H9 (cell line): ENCODE measurements at regions not wholly inside any gene's neighbourhood (a gene's known extent, or its start where the extent isn't known, plus 50 kb on each side); places are given as distances from the start of the nearest gene placed in this dataset.

Experiments used
- DNase-seq: peaks from one replicate; pipeline ENCODE4 v3.0.0-alpha.2; 2017
- H2AFZ ChIP-seq: one replicate; pipeline ENCODE4 v1.6.1; 2013; ENCODE audit warnings: mild to moderate bottlenecking, low read length, control low read depth, moderate library complexity
- H2AK5ac ChIP-seq: 2 replicates; pipeline ENCODE4 v1.6.1; 2013; ENCODE audit warnings: low read length, control low read depth, mixed read lengths; ENCODE audit not compliant: insufficient read length
- H2BK120ac ChIP-seq: one replicate; pipeline ENCODE4 v1.6.1; 2013; ENCODE audit warnings: low read depth, mild to moderate bottlenecking, low read length, control low read depth, inconsistent platforms; ENCODE audit not compliant: poor library complexity, severe bottlenecking
- H2BK12ac ChIP-seq: 2 replicates; pipeline ENCODE4 v1.6.1; 2013; ENCODE audit warnings: low read length, control low read depth, mixed read lengths, low read depth; ENCODE audit not compliant: insufficient read length
- H2BK15ac ChIP-seq: 2 replicates; pipeline ENCODE4 v1.6.1; 2013; ENCODE audit warnings: low read depth, low read length, control low read depth
- H2BK20ac ChIP-seq: one replicate; pipeline ENCODE4 v1.6.1; 2013; ENCODE audit warnings: low read depth, mild to moderate bottlenecking, low read length, control low read depth, inconsistent platforms; ENCODE audit not compliant: poor library complexity, severe bottlenecking
- H2BK5ac ChIP-seq: 2 replicates; pipeline ENCODE4 v1.6.1; 2013; ENCODE audit warnings: low read length, control low read depth, mixed read lengths; ENCODE audit not compliant: insufficient read length
- H3K14ac ChIP-seq: 2 replicates; pipeline ENCODE4 v1.6.1; 2013; ENCODE audit warnings: low read length, control low read depth; ENCODE audit not compliant: insufficient read depth
- H3K18ac ChIP-seq: 2 replicates; pipeline ENCODE4 v1.6.1; 2013; ENCODE audit warnings: low read depth, mild to moderate bottlenecking, mixed read lengths, low read length, control low read depth; ENCODE audit not compliant: insufficient read length
- H3K23ac ChIP-seq: 2 replicates; pipeline ENCODE4 v1.6.1; 2013; ENCODE audit warnings: low read length, control low read depth, mixed read lengths, low read depth; ENCODE audit not compliant: insufficient read length
- H3K23me2 ChIP-seq: 2 replicates; pipeline ENCODE4 v1.6.1; 2013; ENCODE audit warnings: low read depth, mild to moderate bottlenecking, mixed read lengths, low read length, control low read depth; ENCODE audit not compliant: insufficient read length, poor library complexity, severe bottlenecking
- H3K27ac ChIP-seq: 2 replicates; pipeline ENCODE4 v1.5.1; 2013; ENCODE audit warnings: low read length, control low read depth, mixed read lengths, low read depth; ENCODE audit not compliant: insufficient read length
- H3K27me3 ChIP-seq: 2 replicates; pipeline ENCODE4 v1.6.1; 2013; ENCODE audit warnings: low read length, control low read depth, inconsistent platforms; ENCODE audit not compliant: insufficient read depth
- H3K4ac ChIP-seq: 2 replicates; pipeline ENCODE4 v1.6.1; 2013; ENCODE audit warnings: low read depth, mild to moderate bottlenecking, control low read depth, inconsistent platforms, low read length, moderate library complexity
- H3K4me1 ChIP-seq: 2 replicates; pipeline ENCODE4 v1.6.1; 2013; ENCODE audit warnings: low read length, control low read depth, inconsistent platforms; ENCODE audit not compliant: insufficient read depth
- H3K4me2 ChIP-seq: 2 replicates; pipeline ENCODE4 v1.6.1; 2013; ENCODE audit warnings: low read length, control low read depth, mixed read lengths; ENCODE audit not compliant: insufficient read length, insufficient read depth
- H3K56ac ChIP-seq: 2 replicates; pipeline ENCODE4 v1.6.1; 2013; ENCODE audit warnings: low read depth, mild to moderate bottlenecking, mixed read lengths, low read length, control low read depth; ENCODE audit not compliant: insufficient read length
- H3K79me1 ChIP-seq: 2 replicates; pipeline ENCODE4 v1.6.1; 2013; ENCODE audit warnings: low read depth, mild to moderate bottlenecking, moderate library complexity, low read length, control low read depth, inconsistent platforms; ENCODE audit not compliant: insufficient read depth, poor library complexity, severe bottlenecking
- H3K79me2 ChIP-seq: 2 replicates; pipeline ENCODE4 v1.6.1; 2013; ENCODE audit warnings: low read length, control low read depth, inconsistent platforms; ENCODE audit not compliant: insufficient read depth
- H3K9ac ChIP-seq: 2 replicates; pipeline ENCODE4 v1.6.1; 2013; ENCODE audit warnings: low read length, control low read depth, mixed read lengths; ENCODE audit not compliant: insufficient read length; ENCODE audit errors: extremely low read depth
- H3K9me3 ChIP-seq: one replicate; pipeline ENCODE4 v1.6.1; 2013; ENCODE audit warnings: low read depth, low read length, inconsistent platforms; ENCODE audit not compliant: control insufficient read depth
- H3T11ph ChIP-seq: one replicate; pipeline ENCODE4 v1.6.1; 2013; ENCODE audit warnings: mild to moderate bottlenecking, low read length, control low read depth, inconsistent platforms
- H4K20me1 ChIP-seq: one replicate; pipeline ENCODE4 v1.6.1; 2013; ENCODE audit not compliant: control insufficient read depth, insufficient read length, insufficient read depth
- H4K5ac ChIP-seq: 2 replicates; pipeline ENCODE4 v1.6.1; 2013; ENCODE audit warnings: low read depth, mild to moderate bottlenecking, mixed read lengths, low read length, control low read depth; ENCODE audit not compliant: insufficient read length
- H4K8ac ChIP-seq: replicated peaks from 2 replicates; pipeline ENCODE4 v1.6.1; 2013; ENCODE audit warnings: low read length, control low read depth, mixed read lengths, low read depth; ENCODE audit not compliant: insufficient read length
- H4K91ac ChIP-seq: 2 replicates; pipeline ENCODE4 v1.6.1; 2013; ENCODE audit warnings: low read depth, mild to moderate bottlenecking, moderate library complexity, mixed read lengths, low read length, control low read depth; ENCODE audit not compliant: insufficient read length
- H3K27ac Mint-ChIP-seq, 3 experiments: 2 replicates in 2 of 3; 3 replicates in 1 of 3; pipeline ENCODE4 v1.8.0; 2020 to 2021; ENCODE audit warnings: mixed read lengths in 3 of 3, mild to moderate bottlenecking in 1 of 3, moderate library complexity in 1 of 3
- H3K27me3 Mint-ChIP-seq: 2 replicates; pipeline ENCODE4 v1.8.0; 2021; ENCODE audit warnings: low read depth, mild to moderate bottlenecking, moderate library complexity, mixed read lengths
- H3K36me3 Mint-ChIP-seq, 3 experiments: 2 replicates in 2 of 3; 3 replicates in 1 of 3; pipeline ENCODE4 v1.8.0; 2020 to 2021; ENCODE audit warnings: low read depth in 3 of 3, mixed read lengths in 3 of 3; ENCODE audit not compliant: insufficient read depth in 1 of 3
- H3K4me1 Mint-ChIP-seq, 2 experiments: 2 replicates each; pipeline ENCODE4 v1.8.0; 2020; ENCODE audit warnings: mixed read lengths in 2 of 2
- H3K4me3 Mint-ChIP-seq, 2 experiments: 2 replicates in 1 of 2; 3 replicates in 1 of 2; pipeline ENCODE4 v1.8.0; 2020 to 2021; ENCODE audit warnings: mild to moderate bottlenecking in 2 of 2, mixed read lengths in 2 of 2, moderate library complexity in 1 of 2
- H3K9me3 Mint-ChIP-seq, 2 experiments: 2 replicates in 1 of 2; 3 replicates in 1 of 2; pipeline ENCODE4 v1.8.0; 2020; ENCODE audit warnings: mild to moderate bottlenecking in 2 of 2, mixed read lengths in 2 of 2, moderate library complexity in 1 of 2
- WGBS: extraction: QIAGEN DNeasy Blood & Tissue Kit; methylation state at CpG from one replicate; pipeline ENCODE4 v1.1.7; 2013; ENCODE audit warnings: missing lambda C conversion rate, low lambda C conversion rate, mixed read lengths; ENCODE audit not compliant: insufficient read length; ENCODE audit errors: extremely low coverage; 5-methylcytosine and 5-hydroxymethylcytosine counted together
- TF ChIP-seq, protein P1 (sequence below): fragments of 200-600 bp; sonication (generic); conservative IDR thresholded peaks from 3 replicates; pipeline ENCODE4 v1.8.0; 2021; ENCODE audit warnings: antibody characterized with exemption, mild to moderate bottlenecking

DNA sequence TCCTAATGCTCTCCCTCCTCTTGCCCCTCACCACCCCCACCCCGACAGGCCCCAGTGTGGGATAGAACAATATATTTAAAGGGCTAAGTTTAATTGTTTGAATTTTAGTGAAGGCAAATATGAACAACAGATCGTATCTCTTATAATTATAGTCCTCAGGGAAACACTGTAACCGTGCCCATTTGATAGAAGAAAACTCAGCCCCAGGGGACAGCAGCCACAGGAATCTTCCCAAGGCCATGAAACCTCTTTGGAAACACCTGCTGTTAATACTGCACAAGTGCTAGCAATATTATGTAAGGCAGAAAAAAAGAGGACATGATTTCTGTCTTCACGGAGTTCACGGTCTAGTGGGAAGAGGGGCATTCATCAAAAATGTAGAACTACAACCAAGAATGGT is 142.2 kb downstream of the URB2 start:
- H3T11ph ChIP-seq, result no peak overlapping the region
- H4K5ac ChIP-seq, result no peak overlapping the region
- no peak overlapping the region for H2BK5ac ChIP-seq
- no peak overlapping the region for H3K14ac ChIP-seq
- no peak for DNase-seq
- H3K27ac ChIP-seq, result no peak overlapping the region
- no peaks in the 10 kb centered on the region for H3K9me3 ChIP-seq
- no peak overlapping the region for H2AFZ ChIP-seq
- no peak overlapping the region for H2BK15ac ChIP-seq
- no peak overlapping the region for H3K4ac ChIP-seq
- no peaks in the 10 kb centered on the region for H3K27me3 ChIP-seq
- H3K23me2 ChIP-seq, result no peaks in the 10 kb centered on the region
- H2BK12ac ChIP-seq, result no peak overlapping the region
- H3K9ac ChIP-seq, result no peak overlapping the region
- H3K79me1 ChIP-seq, result no peaks in the 10 kb centered on the region
- no peak overlapping the region for H3K56ac ChIP-seq
- H3K9me3 Mint-ChIP-seq, result no peaks in the 10 kb centered on the region
- no peak overlapping the region for H3K23ac ChIP-seq
- H2AK5ac ChIP-seq, result no peak overlapping the region
- 0 out of 7 replicates have a peak overlapping the region, but pooled peaks of 1 of the 3 experiments have one; percentile 25 for H3K27ac Mint-ChIP-seq
- no peaks in the 10 kb centered on the region for H4K20me1 ChIP-seq
- H4K91ac ChIP-seq, result no peak overlapping the region
- H4K8ac ChIP-seq, result no peak overlapping the region
- H2BK20ac ChIP-seq, result no peak overlapping the region
- H3K4me3 Mint-ChIP-seq, result no peak overlapping the region
- TF ChIP-seq, protein P1, sequence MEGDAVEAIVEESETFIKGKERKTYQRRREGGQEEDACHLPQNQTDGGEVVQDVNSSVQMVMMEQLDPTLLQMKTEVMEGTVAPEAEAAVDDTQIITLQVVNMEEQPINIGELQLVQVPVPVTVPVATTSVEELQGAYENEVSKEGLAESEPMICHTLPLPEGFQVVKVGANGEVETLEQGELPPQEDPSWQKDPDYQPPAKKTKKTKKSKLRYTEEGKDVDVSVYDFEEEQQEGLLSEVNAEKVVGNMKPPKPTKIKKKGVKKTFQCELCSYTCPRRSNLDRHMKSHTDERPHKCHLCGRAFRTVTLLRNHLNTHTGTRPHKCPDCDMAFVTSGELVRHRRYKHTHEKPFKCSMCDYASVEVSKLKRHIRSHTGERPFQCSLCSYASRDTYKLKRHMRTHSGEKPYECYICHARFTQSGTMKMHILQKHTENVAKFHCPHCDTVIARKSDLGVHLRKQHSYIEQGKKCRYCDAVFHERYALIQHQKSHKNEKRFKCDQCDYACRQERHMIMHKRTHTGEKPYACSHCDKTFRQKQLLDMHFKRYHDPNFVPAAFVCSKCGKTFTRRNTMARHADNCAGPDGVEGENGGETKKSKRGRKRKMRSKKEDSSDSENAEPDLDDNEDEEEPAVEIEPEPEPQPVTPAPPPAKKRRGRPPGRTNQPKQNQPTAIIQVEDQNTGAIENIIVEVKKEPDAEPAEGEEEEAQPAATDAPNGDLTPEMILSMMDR, result no peak
- H3K36me3 Mint-ChIP-seq, result no peaks in the 10 kb centered on the region
- no peaks in the 10 kb centered on the region for H3K4me1 Mint-ChIP-seq
- no peak overlapping the region for H3K4me2 ChIP-seq
- H3K4me1 ChIP-seq, result no peaks in the 10 kb centered on the region
- H3K79me2 ChIP-seq, result no peaks in the 10 kb centered on the region
- H3K18ac ChIP-seq, result no peak overlapping the region
- no peak overlapping the region for H2BK120ac ChIP-seq
- no CpG with 5 or more reads among the region's 5 CpGs for WGBS
- H3K27me3 Mint-ChIP-seq, result peaks cover 2% of the 10 kb centered on the region; the same call in 1 of the 2 replicates
